HG03135 (cell line): ENCODE measurements at regions not wholly inside any gene's neighbourhood (a gene's known extent, or its start where the extent isn't known, plus 50 kb on each side); places are given as distances from the start of the nearest gene placed in this dataset.
"Not testable (repeated sequence)": the region's sequence is repeated elsewhere in the genome, so short reads cannot be mapped to it uniquely, and the experiment has no call there.

Experiments used
- ATAC-seq: cut with Tn5 transposase; IDR thresholded peaks from one replicate; pipeline ENCODE4 v1.9.1; 2021; ENCODE audit warnings: mild to moderate bottlenecking, moderate library complexity; ENCODE audit not compliant: unreplicated experiment

GRCh38 chrX:109875831-109876230 lies 127.1 kb upstream of the TMEM164 start:
- no peak for ATAC-seq

- ATAC-seq: no peak
Observed at GRCh38 chrX:109878236-109878635, 124.7 kb upstream of the TMEM164 start.

DNA sequence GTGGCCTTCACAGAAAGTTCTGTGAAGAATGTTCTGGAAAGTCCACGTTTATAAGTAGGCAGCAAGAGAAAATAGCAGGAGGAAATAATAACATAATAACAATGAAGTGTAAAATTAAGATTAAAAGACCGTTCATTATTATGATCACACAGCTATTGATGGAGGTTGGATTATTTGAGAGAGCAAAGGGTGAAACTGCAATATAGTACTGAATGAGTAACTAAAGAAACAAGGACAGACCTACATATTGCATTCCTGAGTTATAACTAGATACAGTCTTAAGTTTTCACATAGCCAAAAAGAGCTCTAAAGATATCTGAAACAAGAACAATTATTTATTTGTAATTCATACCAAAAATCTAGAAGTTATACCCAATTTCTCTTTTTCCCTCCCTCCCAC lies 122.9 kb upstream of the TMEM164 start:
- ATAC-seq: no peak

DNA sequence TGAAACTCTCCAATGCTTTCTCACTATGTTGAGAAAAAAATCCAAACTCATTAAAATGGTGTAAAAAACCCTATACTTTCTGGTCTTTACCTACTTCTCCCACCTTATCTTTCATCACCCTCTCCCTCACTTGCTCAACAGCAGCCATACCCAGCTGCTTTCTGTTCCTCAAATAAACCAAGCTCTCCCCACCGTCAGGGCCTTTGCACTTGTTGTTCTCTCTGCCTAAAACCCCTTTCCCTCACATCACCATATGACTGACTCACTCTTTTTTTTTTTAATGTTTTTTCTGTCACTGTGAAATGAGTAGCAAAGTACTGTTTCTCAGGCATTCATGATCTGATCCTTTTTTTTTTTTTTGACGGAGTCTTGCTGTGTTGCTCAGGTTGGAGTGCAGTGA lies 122.3 kb upstream of the TMEM164 start:
- ATAC-seq: peak; percentile 86

- ATAC-seq: no peak
Observed at GRCh38 chrX:109886122-109886761, 116.7 kb upstream of the TMEM164 start.

DNA sequence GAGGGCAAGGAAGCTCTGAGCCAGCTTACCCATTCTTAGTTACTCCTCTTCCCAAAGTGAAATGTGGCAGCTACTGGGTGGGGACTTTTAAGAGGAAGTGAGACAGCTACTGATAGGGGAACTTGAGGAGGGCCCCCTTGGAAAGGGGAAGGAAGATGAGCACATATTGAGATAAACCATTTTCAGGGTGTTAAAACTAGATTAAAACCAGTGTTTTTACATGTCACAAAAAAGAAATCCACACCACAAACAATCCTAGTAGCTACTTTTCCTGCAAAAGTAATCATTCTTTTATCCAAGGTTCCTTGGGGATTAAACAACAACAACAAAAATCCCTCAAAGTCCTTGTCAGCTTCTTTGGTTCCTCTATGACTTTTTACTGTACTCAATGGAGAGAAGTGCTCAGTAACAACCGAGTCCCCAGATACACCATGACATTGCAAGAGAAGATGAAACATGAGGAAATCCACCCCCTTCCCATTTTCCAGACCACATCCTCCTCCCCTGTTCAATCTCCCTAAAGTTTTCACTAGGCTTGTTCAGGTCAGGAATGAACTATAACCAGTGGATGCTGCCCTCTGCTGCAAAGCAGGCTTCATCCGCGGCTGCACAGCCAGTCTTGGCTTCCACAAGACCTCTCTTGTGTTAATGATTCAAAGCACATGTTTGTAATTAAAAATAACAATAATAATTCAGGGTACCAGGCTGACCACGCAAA lies 113.5 kb upstream of the TMEM164 start:
- no peak for ATAC-seq

GRCh38 chrX:109890300-109890699 lies 112.6 kb upstream of the TMEM164 start:
- no peak for ATAC-seq

GRCh38 chrX:109890910-109891502 lies 111.9 kb upstream of the TMEM164 start:
- ATAC-seq: peak; percentile 76

DNA sequence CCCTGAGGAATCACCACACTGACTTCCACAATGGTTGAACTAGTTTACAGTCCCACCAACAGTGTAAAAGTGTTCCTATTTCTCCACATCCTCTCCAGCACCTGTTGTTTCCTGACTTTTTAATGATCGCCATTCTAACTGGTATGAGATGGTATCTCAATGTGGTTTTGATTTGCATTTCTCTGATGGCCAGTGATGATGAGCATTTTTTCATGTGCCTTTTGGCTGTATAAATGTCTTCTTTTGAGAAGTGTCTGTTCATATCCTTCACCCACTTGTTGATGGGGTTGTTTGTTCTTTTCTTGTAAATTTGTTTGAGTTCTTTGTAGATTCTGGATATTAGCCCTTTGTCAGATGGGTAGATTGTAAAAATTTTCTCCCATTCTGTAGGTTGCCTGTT lies 106.9 kb upstream of the TMEM164 start:
- ATAC-seq: not testable (repeated sequence)

DNA sequence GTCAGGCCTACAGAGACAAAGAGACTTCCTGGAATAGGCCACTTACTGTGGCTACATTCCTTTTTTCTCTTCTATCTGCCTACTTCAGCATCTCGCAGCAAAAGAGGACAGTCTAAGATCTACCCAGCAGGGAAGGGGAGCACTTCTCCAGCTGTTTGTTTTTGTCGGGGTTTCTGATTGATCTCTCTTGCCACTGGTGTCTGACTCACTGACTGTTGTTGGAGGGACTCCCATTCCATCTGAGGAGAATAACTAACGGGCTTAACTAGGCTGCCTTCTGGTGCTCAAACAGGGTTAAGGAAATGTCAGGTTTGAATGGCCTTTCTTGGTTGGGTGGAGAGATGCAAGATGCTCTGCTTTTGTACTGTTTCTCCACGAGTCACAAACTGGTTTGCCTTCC lies 100.2 kb upstream of the TMEM164 start:
- ATAC-seq: no peak

DNA sequence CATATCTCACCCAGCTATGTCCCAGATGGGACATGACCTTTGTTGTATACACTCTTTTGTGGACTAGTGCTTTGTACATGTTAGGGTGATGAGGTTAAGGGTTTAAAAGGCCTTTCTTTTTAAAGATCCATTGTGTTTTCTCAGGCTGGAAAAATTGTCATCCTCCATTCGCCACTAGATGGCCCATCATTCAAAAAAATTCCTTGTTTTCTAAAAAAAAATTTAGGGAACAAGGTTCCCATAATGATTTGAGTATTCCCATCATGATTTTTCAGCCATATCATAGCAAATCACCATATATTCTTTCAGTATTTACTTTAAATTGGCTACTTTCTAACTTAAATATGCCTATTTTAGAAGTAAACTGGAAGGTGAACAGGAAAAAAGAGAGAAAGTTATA lies 91.9 kb upstream of the TMEM164 start:
- no peak for ATAC-seq

DNA sequence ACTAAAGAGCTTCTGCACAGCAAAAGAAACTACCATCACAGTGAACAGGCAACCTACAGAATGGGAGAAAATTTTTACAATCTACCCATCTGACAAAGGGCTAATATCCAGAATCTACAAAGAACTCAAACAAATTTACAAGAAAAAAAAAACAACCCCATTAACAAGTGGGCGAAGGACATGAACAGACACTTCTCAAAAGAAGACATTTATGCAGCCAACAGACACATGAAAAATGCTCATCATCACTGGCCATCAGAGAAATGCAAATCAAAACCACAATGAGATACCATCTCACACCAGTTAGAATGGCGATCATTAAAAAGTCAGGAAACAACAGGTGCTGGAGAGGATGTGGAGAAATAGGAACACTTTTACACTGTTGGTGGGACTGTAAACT lies 89.9 kb upstream of the TMEM164 start:
- ATAC-seq: not testable (repeated sequence)

GRCh38 chrX:109914114-109914849 lies 88.6 kb upstream of the TMEM164 start:
- ATAC-seq: no peak

DNA sequence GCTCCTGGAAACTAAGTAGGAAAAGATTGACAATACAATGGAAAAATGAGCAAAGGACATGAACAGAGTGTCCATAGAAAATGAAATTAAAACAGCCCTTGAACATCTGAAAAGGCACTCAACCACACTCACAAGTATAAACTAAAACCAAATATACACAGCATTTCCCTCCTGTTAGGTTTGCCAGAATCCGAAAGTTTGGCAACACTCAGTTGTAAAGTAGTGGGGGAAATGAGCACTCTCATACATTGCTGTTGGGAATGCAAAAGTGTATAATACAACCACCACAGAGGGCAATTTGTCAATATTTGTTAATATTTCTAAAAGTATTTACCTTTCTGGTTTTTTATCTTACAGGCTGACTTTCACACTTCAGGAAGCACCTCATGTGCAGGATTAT lies 84.2 kb upstream of the TMEM164 start:
- ATAC-seq: no peak

GRCh38 chrX:109920325-109920724 lies 82.6 kb upstream of the TMEM164 start:
- ATAC-seq: no peak

GRCh38 chrX:109920868-109921267 lies 82.0 kb upstream of the TMEM164 start:
- no peak for ATAC-seq

DNA sequence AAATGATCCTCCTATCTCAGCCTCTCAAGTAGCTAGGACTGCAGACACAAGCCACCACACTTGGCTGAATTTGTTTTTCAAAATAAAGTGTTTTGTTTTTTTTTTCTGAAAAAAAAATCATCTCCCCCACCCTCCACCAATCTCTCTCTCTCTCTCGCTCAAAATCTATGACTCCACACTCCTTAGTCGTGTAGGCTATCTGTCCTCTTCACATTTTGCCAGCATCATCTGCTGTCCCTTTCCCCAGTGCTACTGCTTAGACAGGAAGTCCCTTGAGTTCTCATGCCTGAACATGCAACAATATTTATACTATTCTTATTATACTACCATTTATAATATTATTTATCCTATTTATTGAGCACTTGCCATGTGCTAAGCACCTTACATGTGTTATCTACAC lies 80.7 kb upstream of the TMEM164 start:
- no peak for ATAC-seq

- ATAC-seq: peak; percentile 60
Observed at GRCh38 chrX:109925003-109925402, 77.9 kb upstream of the TMEM164 start.

- ATAC-seq: no peak
Observed at GRCh38 chrX:109925656-109926055, 77.3 kb upstream of the TMEM164 start.

GRCh38 chrX:109926118-109926517 lies 76.8 kb upstream of the TMEM164 start:
- no peak for ATAC-seq
